OCI-LY7 (cell line): ENCODE measurements at regions not wholly inside any gene's neighbourhood (a gene's known extent, or its start where the extent isn't known, plus 50 kb on each side); places are given as distances from the start of the nearest gene placed in this dataset.

ENCODE experiments used
- BruUV-seq: library from RNA; stranded (reverse); fragments of 400-500 nt; replicated peaks from 2 replicates; lab custom pipeline; 2021; lab: Mats Ljungman, UMichigan
- CTCF ChIA-PET: fragments of 300-600 bp; sonication (Branson Sonifier 250); formaldehyde crosslinking; loops from one replicate; lab custom pipeline; 2022; ENCODE audit warnings: antibody characterized with exemption; ENCODE audit not compliant: unreplicated experiment; lab: Charles Lee
- POLR2A ChIA-PET: fragments of 300-600 bp; sonication (Branson Sonifier 250); formaldehyde crosslinking; loops from one replicate; lab custom pipeline; 2022; ENCODE audit warnings: antibody characterized with exemption; lab: Charles Lee
- DNase-seq: peaks from one replicate; pipeline ENCODE4 v3.0.0-alpha.2; 2015; ENCODE audit warnings: low spot score
- H2AFZ ChIP-seq: fragments of 200-600 bp; sonication (generic), shearing (Covaris generic); 2 replicates; pipeline ENCODE4 v1.6.1; 2014; ENCODE audit warnings: mild to moderate bottlenecking, antibody characterized with exemption, low read length, moderate library complexity
- H3K27ac ChIP-seq: fragments of 200-600 bp; sonication (generic); 2 replicates; pipeline ENCODE4 v1.5.1; 2014; ENCODE audit warnings: mixed run types, low read depth, mild to moderate bottlenecking, moderate library complexity, low read length, inconsistent platforms; ENCODE audit not compliant: poor library complexity, severe bottlenecking
- H3K36me3 ChIP-seq: fragments of 200-600 bp; sonication (generic); 2 replicates; pipeline ENCODE4 v1.6.1; 2014; ENCODE audit warnings: mild to moderate bottlenecking, antibody characterized with exemption, low read length, moderate library complexity, mixed read lengths; ENCODE audit not compliant: insufficient read depth
- H3K4me1 ChIP-seq: fragments of 200-600 bp; sonication (generic); 2 replicates; pipeline ENCODE4 v1.5.1; 2014; ENCODE audit warnings: mild to moderate bottlenecking, low read length; ENCODE audit not compliant: insufficient read depth, poor library complexity, severe bottlenecking
- H3K4me2 ChIP-seq: fragments of 200-600 bp; sonication (generic); 2 replicates; pipeline ENCODE4 v1.6.1; 2014; ENCODE audit warnings: mild to moderate bottlenecking, low read length
- H3K4me3 ChIP-seq: fragments of 200-600 bp; sonication (generic); 2 replicates; pipeline ENCODE4 v1.5.1; 2014; ENCODE audit warnings: mild to moderate bottlenecking, low read depth, low read length; ENCODE audit not compliant: poor library complexity, severe bottlenecking
- H3K79me2 ChIP-seq: fragments of 200-600 bp; sonication (generic); 2 replicates; pipeline ENCODE4 v1.6.1; 2016; ENCODE audit warnings: low read depth, mild to moderate bottlenecking, low read length, moderate library complexity, mixed read lengths; ENCODE audit not compliant: insufficient read depth
- H3K9me2 ChIP-seq: fragments of 200-600 bp; sonication (generic); 2 replicates; pipeline ENCODE4 v1.6.1; 2016; ENCODE audit warnings: mild to moderate bottlenecking, low read length, mixed read lengths; ENCODE audit not compliant: insufficient read depth
- H3K9me3 ChIP-seq: fragments of 200-600 bp; sonication (generic); 2 replicates; pipeline ENCODE4 v1.6.1; 2014; ENCODE audit warnings: mild to moderate bottlenecking, mixed run types, low read length, mixed read lengths
- H4K20me1 ChIP-seq: fragments of 200-600 bp; sonication (generic); 2 replicates; pipeline ENCODE4 v1.6.1; 2014; ENCODE audit warnings: mild to moderate bottlenecking, antibody characterized with exemption, low read length, moderate library complexity, mixed read lengths; ENCODE audit not compliant: insufficient read depth
- EZH2phosphoT487 ChIP-seq: fragments of 200-600 bp; sonication (generic); IDR thresholded peaks from 2 replicates; pipeline ENCODE4 v1.6.1; 2018; ENCODE audit warnings: low read depth, borderline replicate concordance, mild to moderate bottlenecking, mixed run types, antibody characterized with exemption, low read length, moderate library complexity, mixed read lengths
- intact Hi-C: fragments of 100-400 bp; cut with micrococcal nuclease; formaldehyde crosslinking; loops from one replicate; pipeline ENCODE4 v1.10.0; 2022; ENCODE audit not compliant: unreplicated experiment
- TF ChIP-seq, protein P1 (sequence below): fragments of 200-600 bp; sonication (generic); conservative IDR thresholded peaks from 2 replicates; pipeline ENCODE4 v1.5.1; 2014; ENCODE audit warnings: mild to moderate bottlenecking, antibody characterized with exemption, low read length, moderate library complexity, mixed read lengths

GRCh38 chr6:163971841-163972838 is 557.6 kb downstream of the QKI start:
- ChIA-PET POLR2A (no interaction called here), CTCF (no interaction called here)
- Histone ChIP-seq H3K4me3 (no peak overlapping the region), H3K9me2 (no peaks in the 10 kb centered on the region), H3K4me2 (no peak overlapping the region), H4K20me1 (no peaks in the 10 kb centered on the region), H3K27ac (no peak overlapping the region), H3K79me2 (no peaks in the 10 kb centered on the region), H2AFZ (no peak overlapping the region), H3K9me3 (no peaks in the 10 kb centered on the region), H3K4me1 (no peaks in the 10 kb centered on the region), H3K36me3 (no peaks in the 10 kb centered on the region)
- TF ChIP-seq, protein P1, sequence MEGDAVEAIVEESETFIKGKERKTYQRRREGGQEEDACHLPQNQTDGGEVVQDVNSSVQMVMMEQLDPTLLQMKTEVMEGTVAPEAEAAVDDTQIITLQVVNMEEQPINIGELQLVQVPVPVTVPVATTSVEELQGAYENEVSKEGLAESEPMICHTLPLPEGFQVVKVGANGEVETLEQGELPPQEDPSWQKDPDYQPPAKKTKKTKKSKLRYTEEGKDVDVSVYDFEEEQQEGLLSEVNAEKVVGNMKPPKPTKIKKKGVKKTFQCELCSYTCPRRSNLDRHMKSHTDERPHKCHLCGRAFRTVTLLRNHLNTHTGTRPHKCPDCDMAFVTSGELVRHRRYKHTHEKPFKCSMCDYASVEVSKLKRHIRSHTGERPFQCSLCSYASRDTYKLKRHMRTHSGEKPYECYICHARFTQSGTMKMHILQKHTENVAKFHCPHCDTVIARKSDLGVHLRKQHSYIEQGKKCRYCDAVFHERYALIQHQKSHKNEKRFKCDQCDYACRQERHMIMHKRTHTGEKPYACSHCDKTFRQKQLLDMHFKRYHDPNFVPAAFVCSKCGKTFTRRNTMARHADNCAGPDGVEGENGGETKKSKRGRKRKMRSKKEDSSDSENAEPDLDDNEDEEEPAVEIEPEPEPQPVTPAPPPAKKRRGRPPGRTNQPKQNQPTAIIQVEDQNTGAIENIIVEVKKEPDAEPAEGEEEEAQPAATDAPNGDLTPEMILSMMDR = no peak
- no peak for TF ChIP-seq EZH2phosphoT487
- no TSS peak for BruUV-seq
- no peak for DNase-seq
- intact Hi-C loops = no loop called here

GRCh38 chr6:163970846-163971564 is 556.5 kb downstream of the QKI start:
- no peaks in the 10 kb centered on the region for H3K36me3 ChIP-seq
- no peak for TF ChIP-seq EZH2phosphoT487
- TF ChIP-seq, protein P1 = no peak
- ChIA-PET POLR2A (interaction anchor here (0.7 kb wide), 1 partner anchor 12 kb away, joined by 3 read pairs; no protein-coding TSS in a partner anchor), CTCF (no interaction called here)
- H4K20me1 ChIP-seq = no peaks in the 10 kb centered on the region
- intact Hi-C loops = no loop called here
- H3K27ac ChIP-seq = no peak overlapping the region
- DNase-seq = no peak
- no peaks in the 10 kb centered on the region for H3K9me3 ChIP-seq
- H3K79me2 ChIP-seq = no peaks in the 10 kb centered on the region
- H3K4me3 ChIP-seq = no peak overlapping the region
- no peaks in the 10 kb centered on the region for H3K4me1 ChIP-seq
- no peak overlapping the region for H2AFZ ChIP-seq
- H3K9me2 ChIP-seq = no peaks in the 10 kb centered on the region
- H3K4me2 ChIP-seq = no peak overlapping the region
- no TSS peak for BruUV-seq
